H1 (cell line): ENCODE measurements at regions not wholly inside any gene's neighbourhood (a gene's known extent, or its start where the extent isn't known, plus 50 kb on each side); places are given as distances from the start of the nearest gene placed in this dataset.

ENCODE experiments used
- CTCF ChIA-PET: fragments of 300-600 bp; sonication (Branson Sonifier 250); formaldehyde crosslinking; loops from one replicate; lab custom pipeline; 2021; ENCODE audit not compliant: partially characterized antibody; lab: Charles Lee
- POLR2A ChIA-PET: fragments of 300-600 bp; sonication (Branson Sonifier 250); formaldehyde crosslinking; loops from one replicate; lab custom pipeline; 2021; ENCODE audit warnings: inconsistent platforms; ENCODE audit not compliant: partially characterized antibody; lab: Charles Lee
- DNase-seq, 2 experiments: peaks; one replicate each; pipeline versions ENCODE4 v3.0.0 to v3.0.0-alpha.2; 2010 to 2022; ENCODE audit warnings: low spot score in 2 of 2, low read depth in 1 of 2, mixed read lengths in 1 of 2
- FAIRE-seq: peaks from 2 replicates; lab custom pipeline; 2011; peaks lifted over from hg19 to GRCh38; lab: Jason Lieb, UNC
- H2AFZ ChIP-seq: 2 replicates; pipeline ENCODE4 v1.8.1; 2012; ENCODE audit warnings: low read length, inconsistent platforms
- H2AK5ac ChIP-seq: 2 replicates; pipeline ENCODE4 v1.6.1; 2013; ENCODE audit warnings: low read depth, low read length
- H2BK120ac ChIP-seq: replicated peaks from 2 replicates; pipeline ENCODE3; 2013; ENCODE audit warnings: low read depth, low read length, inconsistent platforms
- H2BK12ac ChIP-seq: 2 replicates; pipeline ENCODE4 v1.6.1; 2013; ENCODE audit warnings: low read depth, low read length
- H2BK15ac ChIP-seq: 2 replicates; pipeline ENCODE4 v1.6.1; 2013; ENCODE audit warnings: low read length
- H2BK20ac ChIP-seq: 2 replicates; pipeline ENCODE4 v1.6.1; 2013; ENCODE audit warnings: low read length
- H2BK5ac ChIP-seq: 2 replicates; pipeline ENCODE4 v1.6.1; 2013; ENCODE audit warnings: low read depth, low read length
- H3K14ac ChIP-seq: 2 replicates; pipeline ENCODE4 v1.6.1; 2013; ENCODE audit warnings: inconsistent platforms; ENCODE audit not compliant: insufficient read length
- H3K18ac ChIP-seq: 2 replicates; pipeline ENCODE4 v1.6.1; 2013; ENCODE audit warnings: low read length; ENCODE audit errors: extremely low read depth
- H3K23ac ChIP-seq: 2 replicates; pipeline ENCODE4 v1.6.1; 2013; ENCODE audit warnings: inconsistent platforms; ENCODE audit not compliant: insufficient read length
- H3K23me2 ChIP-seq: 2 replicates; pipeline ENCODE4 v1.6.1; 2013; ENCODE audit warnings: low read depth, low read length
- H3K27ac ChIP-seq: 2 replicates; pipeline ENCODE4 v1.6.1; 2011; ENCODE audit warnings: low read depth, low read length, inconsistent platforms
- H3K27me3 ChIP-seq, 4 experiments: replicated peaks in 1 of 4; 1 replicate in 1 of 4; 2 replicates in 3 of 4; pipeline versions ENCODE4 v1.6.1 to v1.8.1; 2011 to 2013; ENCODE audit warnings: low read length in 3 of 4, mild to moderate bottlenecking in 3 of 4, inconsistent platforms in 2 of 4, mixed read lengths in 2 of 4, moderate library complexity in 1 of 4; ENCODE audit not compliant: control insufficient read depth in 3 of 4, insufficient read depth in 3 of 4; ENCODE audit errors: extremely low read depth in 1 of 4
- H3K36me3 ChIP-seq, 4 experiments: 2 replicates each; pipeline versions ENCODE4 v1.6.1 to v1.8.1; 2011 to 2013; ENCODE audit warnings: mild to moderate bottlenecking in 4 of 4, low read length in 3 of 4, moderate library complexity in 2 of 4, control low read depth in 1 of 4, inconsistent platforms in 1 of 4; ENCODE audit not compliant: insufficient read depth in 4 of 4, control insufficient read depth in 2 of 4
- H3K4ac ChIP-seq: replicated peaks from 2 replicates; pipeline ENCODE3; 2013; ENCODE audit warnings: low read length, low read depth, mixed read lengths, inconsistent platforms; ENCODE audit not compliant: insufficient read length
- H3K4me1 ChIP-seq, 4 experiments: replicated peaks in 1 of 4; 1 replicate in 1 of 4; 2 replicates in 3 of 4; pipeline versions ENCODE4 v1.6.1 to v1.8.1; 2011 to 2013; ENCODE audit warnings: low read length in 3 of 4, inconsistent platforms in 2 of 4, mixed read lengths in 1 of 4; ENCODE audit not compliant: insufficient read depth in 4 of 4, control insufficient read depth in 3 of 4
- H3K4me2 ChIP-seq, 2 experiments: 2 replicates each; pipeline versions ENCODE4 v1.6.1 to v1.8.1; 2011 to 2013; ENCODE audit warnings: low read depth in 2 of 2, low read length in 2 of 2, control low read depth in 1 of 2, inconsistent platforms in 1 of 2, mild to moderate bottlenecking in 1 of 2; ENCODE audit not compliant: insufficient read depth in 1 of 2
- H3K4me3 ChIP-seq, 4 experiments: fragments of 200-600, 300-600 bp in 1 of 4; sonication (generic), shearing (Covaris generic), sonication (Bioruptor Twin) in 1 of 4; 2 replicates each; pipeline versions ENCODE4 v1.5.1 to v1.8.1; 2011 to 2016; ENCODE audit warnings: low read length in 4 of 4, low read depth in 3 of 4, control low read depth in 2 of 4, inconsistent platforms in 2 of 4, mild to moderate bottlenecking in 2 of 4, mixed read lengths in 1 of 4, moderate library complexity in 1 of 4; ENCODE audit not compliant: insufficient read depth in 2 of 4; ENCODE audit errors: extremely low read depth in 1 of 4
- H3K56ac ChIP-seq: replicated peaks from 2 replicates; pipeline ENCODE3; 2013; ENCODE audit warnings: low read depth, mild to moderate bottlenecking, mixed read lengths, low read length, inconsistent platforms; ENCODE audit not compliant: insufficient read length
- H3K79me1 ChIP-seq: 2 replicates; pipeline ENCODE4 v1.6.1; 2013; ENCODE audit warnings: low read depth, low read length, control low read depth
- H3K79me2 ChIP-seq, 2 experiments: 2 replicates each; pipeline versions ENCODE4 v1.6.1 to v1.8.1; 2012 to 2013; ENCODE audit warnings: low read length in 2 of 2, mild to moderate bottlenecking in 2 of 2, inconsistent platforms in 1 of 2; ENCODE audit not compliant: insufficient read depth in 2 of 2, control insufficient read depth in 1 of 2
- H3K9ac ChIP-seq, 4 experiments: replicated peaks in 1 of 4; 1 replicate in 1 of 4; 2 replicates in 3 of 4; pipeline versions ENCODE4 v1.6.1 to v1.8.1; 2011 to 2013; ENCODE audit warnings: low read depth in 3 of 4, low read length in 3 of 4, control low read depth in 2 of 4, mild to moderate bottlenecking in 2 of 4, moderate library complexity in 2 of 4, inconsistent platforms in 1 of 4; ENCODE audit errors: extremely low read depth in 1 of 4
- H3K9me3 ChIP-seq, 2 experiments: 2 replicates each; pipeline versions ENCODE4 v1.6.1 to v1.8.1; 2012 to 2013; ENCODE audit warnings: mild to moderate bottlenecking in 2 of 2, moderate library complexity in 2 of 2, control low read depth in 1 of 2, inconsistent platforms in 1 of 2, low read depth in 1 of 2, low read length in 1 of 2, mixed read lengths in 1 of 2; ENCODE audit not compliant: insufficient read depth in 2 of 2
- H4K20me1 ChIP-seq, 2 experiments: replicated peaks in 1 of 2; 2 replicates each; pipeline versions ENCODE3 to v1.8.1; 2011 to 2013; ENCODE audit warnings: inconsistent platforms in 2 of 2, low read length in 2 of 2, mild to moderate bottlenecking in 1 of 2; ENCODE audit not compliant: insufficient read depth in 2 of 2, control insufficient read depth in 1 of 2
- H4K5ac ChIP-seq: 2 replicates; pipeline ENCODE4 v1.6.1; 2013; ENCODE audit warnings: low read length, low read depth, mixed read lengths, inconsistent platforms; ENCODE audit not compliant: insufficient read length
- H4K8ac ChIP-seq: 2 replicates; pipeline ENCODE4 v1.8.0; 2013; ENCODE audit warnings: mild to moderate bottlenecking, moderate library complexity, low read length, inconsistent platforms; ENCODE audit not compliant: insufficient read depth; ENCODE audit errors: extremely low read depth
- H4K91ac ChIP-seq: replicated peaks from 2 replicates; pipeline ENCODE3; 2013; ENCODE audit warnings: low read length, mixed read lengths, inconsistent platforms; ENCODE audit not compliant: insufficient read length
- CBX5 ChIP-seq: fragments of 300-800, 300-1000 bp; sonication (generic); IDR thresholded peaks from 2 replicates; pipeline ENCODE4 v1.7.1; 2016; ENCODE audit warnings: antibody characterized with exemption, low read length, low read depth
- CHD1 ChIP-seq: IDR thresholded peaks from 2 replicates; pipeline ENCODE4 v1.6.1; 2012; ENCODE audit warnings: low read depth, low read length, improper control_type of control experiment
- EP300 ChIP-seq, 2 experiments: IDR thresholded peaks; 1 replicate in 1 of 2; 2 replicates in 1 of 2; pipeline ENCODE4 v1.6.1; 2011 to 2012; ENCODE audit warnings: low read depth in 2 of 2, low read length in 2 of 2, mild to moderate bottlenecking in 2 of 2, borderline replicate concordance in 1 of 2, inconsistent platforms in 1 of 2, moderate library complexity in 1 of 2
- GABPA ChIP-seq: IDR thresholded peaks from 2 replicates; pipeline ENCODE4 v1.6.1; 2011; ENCODE audit warnings: mild to moderate bottlenecking, low read length, moderate library complexity, borderline replicate concordance; ENCODE audit not compliant: insufficient read depth
- JUN ChIP-seq: IDR thresholded peaks from 2 replicates; pipeline ENCODE4 v1.6.1; 2011; ENCODE audit warnings: low read depth, mild to moderate bottlenecking, improper control_type of control experiment, low read length
- KDM1A ChIP-seq: fragments of 200-600, 300-600 bp; sonication (generic); IDR thresholded peaks from 2 replicates; pipeline ENCODE4 v1.7.1; 2016; ENCODE audit warnings: mild to moderate bottlenecking, low read length, borderline replicate concordance
- KDM5A ChIP-seq: fragments of 200-600 bp; IDR thresholded peaks from 2 replicates; pipeline ENCODE4 v1.7.1; 2012; ENCODE audit warnings: mild to moderate bottlenecking, low read length, inconsistent platforms, mixed read lengths
- PHF8 ChIP-seq: fragments of 200-600 bp; sonication (generic); conservative IDR thresholded peaks from 2 replicates; pipeline ENCODE4 v1.7.1; 2012; ENCODE audit warnings: low read depth, mild to moderate bottlenecking, inconsistent platforms, low read length, moderate library complexity
- RAD21 ChIP-seq, 2 experiments: IDR thresholded peaks in 1 of 2; conservative IDR thresholded peaks in 1 of 2; 2 replicates each; pipeline ENCODE4 v1.6.1; 2011; ENCODE audit warnings: low read depth in 2 of 2, low read length in 2 of 2, improper control_type of control experiment in 1 of 2, inconsistent platforms in 1 of 2, mild to moderate bottlenecking in 1 of 2, moderate library complexity in 1 of 2
- SUZ12 ChIP-seq: fragments of 200-600 bp; sonication (generic); IDR thresholded peaks from 2 replicates; pipeline ENCODE4 v1.6.1; 2012; ENCODE audit warnings: mild to moderate bottlenecking, inconsistent platforms, low read length, moderate library complexity, mixed read lengths
- WGBS, 2 experiments: shearing (Covaris generic) in 1 of 2; methylation state at CpG; one replicate each; pipeline versions ENCODE4 v1.1.6 to v1.1.7; 2013 to 2015; ENCODE audit warnings: low lambda C conversion rate in 2 of 2, mixed read lengths in 2 of 2, inconsistent platforms in 1 of 2, low coverage in 1 of 2, missing lambda C conversion rate in 1 of 2; ENCODE audit not compliant: insufficient replicate concordance in 2 of 2, insufficient coverage in 1 of 2, insufficient read length in 1 of 2; ENCODE audit errors: extremely low coverage in 1 of 2, missing lambda C conversion rate in 1 of 2; 5-methylcytosine and 5-hydroxymethylcytosine counted together

GRCh38 chr20:50423758-50424157 is 86.4 kb upstream of the PTPN1 start:
- Histone ChIP-seq H3K9me3 (no peaks in the 10 kb centered on the region), H3K4me2 (no peak overlapping the region), H4K20me1 (no peaks in the 10 kb centered on the region), H2BK20ac (no peak overlapping the region), H3K27ac (no peak overlapping the region), H2BK12ac (peak overlapping the region; percentile 60; the same call in 1 of the 2 replicates), H3K4ac (no peak overlapping the region), H3K56ac (no peak overlapping the region), H3K4me3 (no peak overlapping the region), H3K4me1 (peaks cover 0 to 3% (median 0%) of the 10 kb centered on the region in 4 experiments; a peak in 1 of 7 replicates), H3K36me3 (no peaks in the 10 kb centered on the region), H3K23me2 (no peaks in the 10 kb centered on the region), H3K23ac (no peak overlapping the region), H3K14ac (no peak overlapping the region), H2BK120ac (no peak overlapping the region), H2AK5ac (no peak overlapping the region), H2BK15ac (peak overlapping the region; percentile 81; the same call in 1 of the 2 replicates), H3K27me3 (no peaks in the 10 kb centered on the region), H4K91ac (no peak overlapping the region), H3K9ac (no peak overlapping the region), H3K79me1 (no peaks in the 10 kb centered on the region), H2BK5ac (no peak overlapping the region), H4K5ac (no peak overlapping the region), H2AFZ (no peak overlapping the region), H3K79me2 (no peaks in the 10 kb centered on the region), H3K18ac (no peak overlapping the region), H4K8ac (no peak overlapping the region)
- ChIA-PET POLR2A (interaction anchor here (1.0 kb wide), 1 partner anchor 9 kb away, joined by 3 read pairs; no protein-coding TSS in a partner anchor), CTCF (interaction anchor here (0.8 to 2.0 kb wide), 3 partner anchors 36 to 224 kb away, joined by 3 to 4 read pairs (median 4); no protein-coding TSS in a partner anchor)
- no peak for DNase-seq
- FAIRE-seq, result no peak
- 82% methylated on average over 6 of the region's 6 CpGs; no CpG with 5 or more reads in 1 of the 2 experiments for WGBS, 2 experiments
- TF ChIP-seq CHD1, result no peak
- no peak for TF ChIP-seq RAD21 (IDR thresholded peaks at IDR 0.05 in 1 of 2, conservative IDR thresholded peaks at IDR 0.05 in 1 of 2; ENCODE audit: low read depth in 2 of 2, low read length in 2 of 2)
- no peak for TF ChIP-seq GABPA
- TF ChIP-seq KDM5A, result no peak
- TF ChIP-seq PHF8, result no peak
- TF ChIP-seq SUZ12, result no peak
- no peak for TF ChIP-seq KDM1A
- no peak for TF ChIP-seq CBX5
- no peak for TF ChIP-seq EP300 (IDR thresholded peaks at IDR 0.05; ENCODE audit: borderline replicate concordance in 1 of 2, low read depth in 2 of 2, low read length in 2 of 2)
- no peak for TF ChIP-seq JUN
